NCI-H128 (cell line): ENCODE measurements at regions not wholly inside any gene's neighbourhood (a gene's known extent, or its start where the extent isn't known, plus 50 kb on each side); places are given as distances from the start of the nearest gene placed in this dataset.
"Not testable (repeated sequence)": the region's sequence is repeated elsewhere in the genome, so short reads cannot be mapped to it uniquely, and the experiment has no call there.

Experiments
- DNase-seq: peaks from one replicate; lab custom pipeline; 2025; ENCODE audit not compliant: unreplicated experiment; lab: John Stamatoyannopoulos, UW

DNA sequence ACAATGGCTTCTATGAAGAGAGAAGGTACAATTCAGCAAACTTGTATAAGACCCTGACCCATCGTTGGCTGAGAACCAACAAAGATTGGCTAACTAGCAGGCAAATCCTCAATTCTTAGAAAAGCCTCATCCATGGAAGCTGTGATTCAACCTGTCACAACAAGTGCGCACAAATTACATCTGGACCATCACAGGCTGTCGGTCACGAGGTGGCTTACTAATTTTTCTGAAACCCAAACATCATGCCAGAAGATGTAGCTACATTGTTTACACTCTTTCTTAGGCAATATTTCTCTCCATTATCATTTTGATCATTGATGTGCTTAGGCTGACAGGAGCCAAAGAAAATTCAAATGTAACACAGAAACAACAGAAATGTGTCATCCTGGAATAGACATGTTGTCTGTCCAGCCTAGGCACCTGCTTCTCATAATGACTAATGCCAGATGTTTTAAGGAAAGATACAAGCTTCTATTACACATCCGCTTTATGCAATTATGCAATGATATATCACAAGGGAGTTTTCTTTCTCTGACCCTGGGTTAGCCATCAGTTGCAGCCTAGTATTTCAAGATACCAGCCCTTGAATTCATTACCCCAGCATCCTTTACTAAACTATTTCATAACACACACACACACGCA lies 92.9 kb upstream of the DIO2 start:
- DNase-seq: no peak

DNA sequence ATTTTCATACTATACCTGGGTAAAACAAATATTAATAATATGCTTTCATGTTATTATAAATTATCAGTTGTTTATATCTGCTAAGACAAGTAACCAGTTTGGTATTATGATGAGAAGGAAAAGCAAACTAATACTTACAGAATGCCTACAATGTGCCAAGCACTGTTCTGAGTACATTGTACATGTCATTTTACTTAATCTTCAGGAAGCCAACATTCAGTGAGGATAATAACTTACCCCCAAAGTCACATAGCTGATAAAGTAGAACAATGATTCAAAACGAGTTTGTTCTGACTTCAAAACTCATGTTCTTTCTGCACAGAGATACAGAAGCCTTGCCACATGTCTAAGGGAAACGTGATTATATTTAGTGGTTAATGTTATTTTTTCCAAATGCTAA lies 89.0 kb upstream of the DIO2 start:
- DNase-seq: no peak

DNA sequence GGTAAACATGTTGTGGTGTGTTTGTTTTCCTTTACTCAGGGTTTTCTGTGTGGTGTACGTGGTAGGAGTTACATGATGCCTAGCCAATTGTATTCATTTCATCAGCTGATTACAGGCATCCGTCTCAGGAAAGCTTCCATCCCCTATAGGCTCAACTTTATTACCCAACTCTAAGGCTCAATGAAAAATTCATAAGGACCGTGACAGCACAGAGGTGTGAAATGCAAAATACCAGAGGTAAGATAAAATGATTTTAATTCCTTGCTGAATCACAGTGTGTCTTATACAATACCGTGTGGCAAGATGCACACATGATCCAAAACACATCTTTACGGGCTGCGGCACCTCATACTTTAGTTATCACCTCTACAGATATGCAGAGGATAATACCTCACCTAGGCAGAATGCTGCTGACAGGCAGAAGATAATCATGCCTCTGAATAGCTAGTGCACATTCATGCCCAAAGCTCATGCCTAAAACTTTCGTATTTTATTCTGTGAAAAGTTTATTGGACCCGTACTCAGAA lies 87.2 kb upstream of the DIO2 start:
- no peak for DNase-seq

DNA sequence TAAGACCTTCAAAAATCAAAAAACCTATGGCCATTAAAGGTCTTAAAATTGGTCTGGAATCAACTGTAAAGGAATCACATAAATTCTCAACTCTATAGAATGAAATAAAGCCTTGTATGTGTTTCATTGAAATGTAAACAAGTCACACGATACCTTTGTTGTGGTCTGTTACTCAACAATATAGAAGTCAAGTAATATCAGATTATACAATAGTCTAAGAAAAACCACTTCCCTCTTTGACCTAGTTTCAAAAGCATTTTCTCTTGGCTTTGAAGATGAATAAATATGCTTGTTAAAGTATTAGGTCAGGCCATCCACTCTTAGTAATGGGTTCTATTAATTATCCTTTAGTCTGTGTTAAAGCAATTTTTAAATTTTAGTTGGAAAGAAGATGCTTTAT lies 79.8 kb upstream of the DIO2 start:
- DNase-seq: no peak

DNA sequence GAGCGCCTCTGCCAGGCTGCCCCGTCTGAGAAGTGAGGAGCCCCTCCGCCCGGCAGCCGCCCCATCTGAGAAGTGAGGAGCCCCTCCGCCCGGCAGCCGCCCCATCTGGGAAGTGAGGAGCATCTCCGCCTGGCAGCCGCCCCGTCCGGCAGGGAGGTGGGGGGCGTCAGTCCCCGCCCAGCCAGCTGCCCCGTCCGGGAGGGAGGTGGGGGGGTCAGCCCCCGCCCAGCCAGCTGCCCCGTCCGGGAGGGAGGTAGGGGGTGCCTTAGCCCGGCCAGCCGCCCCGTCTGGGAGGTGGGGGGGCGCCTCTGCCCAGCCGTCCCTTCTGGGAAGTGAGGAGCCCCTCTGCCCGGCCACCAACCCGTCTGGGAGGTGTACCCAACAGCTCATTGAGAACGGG lies 75.4 kb upstream of the DIO2 start:
- DNase-seq: not testable (repeated sequence)

DNA sequence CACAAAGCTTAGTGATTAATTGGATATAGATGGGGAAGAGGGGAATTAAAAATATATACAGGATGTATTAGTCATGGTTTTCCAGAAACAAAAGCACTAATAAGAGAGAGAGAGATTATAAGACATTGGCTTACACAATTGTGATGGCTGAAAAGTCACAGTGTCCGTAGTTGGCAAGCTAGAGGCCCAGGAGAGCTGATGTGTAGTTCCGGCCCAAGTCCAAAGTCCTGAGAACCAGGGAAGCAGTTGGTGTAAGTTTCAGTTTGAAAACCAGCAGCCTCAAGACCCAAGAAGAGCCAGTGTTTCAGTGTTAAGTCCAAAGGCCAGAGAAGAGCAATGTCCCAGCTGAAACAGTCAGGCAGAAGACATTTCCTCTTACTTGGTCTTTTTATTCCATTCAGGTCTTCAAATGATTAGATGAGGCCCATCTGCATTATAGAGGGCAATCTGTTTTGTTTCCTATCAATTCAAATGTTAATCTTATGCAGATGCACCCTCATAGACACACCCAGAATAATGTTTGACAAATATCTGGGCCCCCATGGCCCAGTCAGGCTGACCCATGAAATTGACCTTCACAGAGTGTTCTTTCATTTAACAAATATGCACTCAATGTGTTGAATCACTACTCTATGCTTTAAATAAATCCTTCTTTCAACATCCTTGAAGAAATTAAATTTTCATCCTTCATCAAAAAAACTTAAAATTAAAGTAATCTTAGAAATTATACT lies 67.2 kb upstream of the DIO2 start:
- no peak for DNase-seq

DNA sequence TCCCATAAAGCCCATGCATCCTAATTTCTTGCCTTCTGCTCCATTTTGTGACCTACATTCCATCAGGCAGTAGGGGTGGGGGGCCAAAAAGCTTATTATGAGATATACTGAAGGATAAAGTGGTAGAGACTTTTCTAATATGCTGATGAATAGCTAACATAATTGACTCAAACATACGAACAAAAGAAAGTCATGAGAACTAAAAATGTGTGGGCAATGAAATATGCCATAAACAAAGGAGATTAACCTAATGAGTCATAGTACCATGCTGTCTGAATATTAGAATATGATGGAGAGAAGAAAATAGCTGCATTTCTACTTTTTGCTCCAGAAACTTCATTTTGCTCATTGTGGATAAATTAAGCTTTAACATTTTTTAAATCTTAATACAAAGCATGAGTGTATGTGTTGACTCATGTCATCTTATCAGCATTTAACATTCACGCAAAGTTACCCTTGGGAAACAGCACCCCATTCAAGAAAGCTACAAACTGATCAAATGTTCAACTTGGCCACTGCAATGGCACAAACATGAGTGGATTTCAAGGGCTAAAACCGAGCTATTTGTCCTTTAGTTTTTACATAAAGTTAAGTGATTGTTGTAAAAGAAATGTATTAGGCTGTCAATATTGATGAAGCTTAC lies 64.0 kb upstream of the DIO2 start:
- no peak for DNase-seq

DNA sequence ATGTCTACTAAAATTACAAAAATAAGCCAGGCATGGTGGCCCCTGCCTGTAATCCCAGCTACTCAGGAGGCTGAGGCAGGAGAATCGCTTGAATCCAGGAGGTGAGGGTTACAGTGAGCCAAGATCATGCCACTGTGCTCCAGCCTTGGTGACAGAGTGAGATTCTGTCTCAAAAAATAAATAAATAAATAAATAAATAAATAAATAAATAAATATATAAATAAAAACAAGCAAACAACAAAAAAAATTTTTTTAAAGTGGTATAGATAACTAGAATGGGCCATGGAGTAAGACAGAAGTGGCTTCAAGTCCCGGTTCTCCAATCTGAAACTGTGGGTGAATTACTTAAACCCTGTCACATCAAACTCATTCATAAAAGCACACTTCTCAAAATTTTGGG lies 63.0 kb upstream of the DIO2 start:
- DNase-seq: not testable (repeated sequence)

DNA sequence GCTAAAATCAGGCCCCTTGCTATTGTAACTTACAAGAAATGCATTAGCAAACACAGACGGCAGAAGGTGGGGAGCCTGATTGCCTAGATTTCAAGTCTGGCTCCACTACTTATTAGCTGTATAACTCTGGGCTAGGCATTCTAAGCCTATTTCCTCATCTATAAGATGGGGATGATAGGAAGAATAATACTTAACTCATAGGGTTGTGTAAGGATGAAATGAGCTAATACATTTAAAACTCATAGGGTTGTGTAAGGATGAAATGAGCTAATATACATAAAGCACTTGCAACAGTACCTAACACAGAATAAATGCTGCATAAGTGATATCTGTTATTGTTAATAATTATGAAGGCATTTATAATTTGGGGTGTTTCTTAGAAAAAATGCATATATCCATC lies 60.1 kb upstream of the DIO2 start:
- DNase-seq: no peak

DNA sequence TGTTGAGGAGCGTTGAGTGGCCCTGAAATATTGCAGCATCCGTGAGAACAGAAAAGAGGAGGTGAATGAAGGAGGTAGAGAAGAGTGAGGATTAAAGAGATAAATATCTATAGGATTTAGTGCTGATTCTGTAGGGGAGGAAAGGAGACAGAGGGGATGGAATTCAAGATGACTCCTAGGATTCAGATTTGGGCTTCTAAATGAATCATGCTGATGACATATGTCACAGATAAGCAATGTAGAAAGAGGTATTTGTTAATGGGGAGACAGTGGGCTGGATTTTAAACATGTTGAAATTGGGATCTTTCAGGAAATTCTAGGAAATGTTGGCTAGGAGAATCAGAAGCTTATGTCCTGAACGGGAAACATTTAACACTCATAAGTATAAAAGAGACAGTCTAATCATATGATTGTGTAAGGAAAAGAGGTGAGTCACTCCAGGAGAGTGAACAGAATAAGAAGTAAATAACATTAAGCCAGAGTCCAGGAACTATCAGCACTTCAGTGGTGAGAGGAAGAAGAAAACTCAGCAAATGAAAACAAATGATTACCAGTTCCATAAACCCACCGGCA lies 58.1 kb upstream of the DIO2 start:
- DNase-seq: no peak

DNA sequence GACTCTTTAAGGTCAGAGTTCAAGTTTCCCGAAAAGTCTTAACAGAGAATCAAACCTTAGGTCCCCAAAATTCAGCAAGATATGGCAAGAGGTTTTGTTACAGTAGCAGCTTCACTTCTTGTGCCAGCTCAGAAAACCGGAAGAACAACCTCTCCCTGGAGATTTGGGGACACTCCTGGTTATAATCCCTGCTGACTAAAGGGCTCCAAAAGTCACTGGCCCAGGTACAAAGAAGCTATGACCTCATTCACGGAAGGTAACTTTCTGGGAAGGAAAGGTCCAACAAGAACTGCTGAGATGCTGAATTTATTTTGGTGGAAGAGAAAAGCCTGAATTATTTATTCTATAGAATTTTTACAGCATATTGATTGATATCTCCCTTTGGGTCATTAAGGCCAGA lies 55.6 kb upstream of the DIO2 start:
- no peak for DNase-seq

DNA sequence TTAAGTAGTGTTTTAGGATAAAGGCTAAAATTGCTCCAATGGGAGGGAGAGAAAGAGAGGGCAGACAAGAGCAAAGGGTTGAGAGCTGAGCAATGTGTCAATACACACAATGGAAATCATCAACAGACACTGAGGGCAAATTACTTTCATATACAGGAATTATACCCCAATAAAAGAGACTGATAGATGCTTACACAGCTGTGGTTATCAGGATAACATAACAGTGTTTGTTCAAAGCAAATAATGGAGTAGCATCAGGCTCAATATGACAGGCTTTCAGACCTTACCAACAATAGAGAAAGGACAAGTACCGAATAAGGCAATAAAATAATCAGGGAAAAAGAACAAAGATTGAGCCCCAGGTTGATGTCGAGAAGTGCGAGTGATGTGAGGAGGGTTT lies 53.4 kb upstream of the DIO2 start:
- no peak for DNase-seq
